Muscle layer of colon (tissue), 2 donors: ENCODE measurements at regions not wholly inside any gene's neighbourhood (a gene's known extent, or its start where the extent isn't known, plus 50 kb on each side); places are given as distances from the start of the nearest gene placed in this dataset.

Source experiments
- H3K27ac ChIP-seq: one replicate; pipeline ENCODE4 v1.7.0; 2013; ENCODE audit warnings: low read depth, mild to moderate bottlenecking, low read length, moderate library complexity
- H3K27me3 ChIP-seq, 2 donors: one replicate each; pipeline ENCODE4 v1.7.0; 2013; ENCODE audit warnings: low read length in 2 of 2, mild to moderate bottlenecking in 2 of 2; ENCODE audit not compliant: insufficient read depth in 2 of 2, control insufficient read depth in 1 of 2
- H3K36me3 ChIP-seq: one replicate; pipeline ENCODE4 v1.7.0; 2013; ENCODE audit warnings: mild to moderate bottlenecking, low read length; ENCODE audit not compliant: insufficient read depth
- H3K4me1 ChIP-seq: one replicate; pipeline ENCODE4 v1.7.0; 2013; ENCODE audit warnings: mild to moderate bottlenecking, low read length; ENCODE audit not compliant: insufficient read depth
- H3K4me3 ChIP-seq, 2 donors: one replicate each; pipeline ENCODE4 v1.7.0; 2013; ENCODE audit warnings: low read length in 2 of 2, low read depth in 1 of 2, mild to moderate bottlenecking in 1 of 2, moderate library complexity in 1 of 2
- H3K9ac ChIP-seq: one replicate; pipeline ENCODE4 v1.7.0; 2013; ENCODE audit warnings: low read length
- H3K9me3 ChIP-seq: one replicate; pipeline ENCODE4 v1.7.0; 2013; ENCODE audit warnings: mild to moderate bottlenecking, low read length
- donor health status: abdominal sarcoma.
- donor health status: Adenocarcinoma of cecum.

DNA sequence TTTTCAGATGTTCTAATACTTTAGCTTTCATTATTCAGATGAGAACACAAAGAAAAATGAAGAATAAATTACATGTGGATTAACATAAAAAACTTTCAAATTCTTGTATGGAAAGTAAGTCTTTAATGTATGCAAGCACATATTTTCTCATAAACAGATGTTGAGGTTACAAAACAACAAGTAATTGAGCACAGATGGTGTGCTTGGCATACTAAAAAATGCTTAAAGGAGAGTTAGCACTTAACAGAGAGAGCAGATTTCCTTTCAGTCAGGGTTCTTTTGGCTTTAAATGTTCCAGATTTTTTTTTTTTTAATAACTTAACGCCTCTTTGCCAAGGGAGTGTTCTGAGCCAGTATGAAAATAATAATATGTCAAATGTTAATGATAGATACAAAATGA, 96.0 kb downstream of the RASSF9 start:
- Histone ChIP-seq H3K4me3 (no peak overlapping the region), H3K4me1 (no peaks in the 10 kb centered on the region), H3K36me3 (no peaks in the 10 kb centered on the region), H3K27ac (no peak overlapping the region), H3K9me3 (no peaks in the 10 kb centered on the region), H3K9ac (no peak overlapping the region), H3K27me3 (no peaks in the 10 kb centered on the region)

GRCh38 chr12:85741046-85741445, 95.2 kb downstream of the RASSF9 start:
- Histone ChIP-seq H3K27ac (no peak overlapping the region), H3K4me1 (no peaks in the 10 kb centered on the region)

GRCh38 chr12:85747941-85748495, 88.2 kb downstream of the RASSF9 start:
- H3K36me3 ChIP-seq: no peaks in the 10 kb centered on the region
- no peaks in the 10 kb centered on the region for H3K9me3 ChIP-seq
- H3K9ac ChIP-seq: no peak overlapping the region
- no peaks in the 10 kb centered on the region for H3K27me3 ChIP-seq
- no peaks in the 10 kb centered on the region for H3K4me1 ChIP-seq
- no peak overlapping the region for H3K27ac ChIP-seq
- no peak overlapping the region for H3K4me3 ChIP-seq

More at GRCh38 chr12:85741046-85741445, 95.2 kb downstream of the RASSF9 start:
- H3K9ac ChIP-seq: no peak overlapping the region
- no peaks in the 10 kb centered on the region for H3K9me3 ChIP-seq
- no peaks in the 10 kb centered on the region for H3K36me3 ChIP-seq
- no peaks in the 10 kb centered on the region for H3K27me3 ChIP-seq
- H3K4me3 ChIP-seq: no peak overlapping the region
